ENCODE measurements at regions not wholly inside any gene's neighbourhood (a gene's known extent, or its start where the extent isn't known, plus 50 kb on each side); places are given as distances from the start of the nearest gene placed in this dataset.

GRCh38 chr13:37326334-37326733 lies 220.9 kb upstream of the CSNK1A1L start:
- Histone ChIP-seq H3K4me1 (replicated peaks in 1 of 2; ENCODE audit: control insufficient read depth in 2 of 2, insufficient read depth in 2 of 2, low read length in 2 of 2) (no peaks in the 10 kb centered on the region), H3K9me1 (ENCODE audit: control insufficient read depth, insufficient read depth, low read length) (no peaks in the 10 kb centered on the region), H4K20me1 (replicated peaks; ENCODE audit: control insufficient read depth, insufficient read depth, low read length) (no peaks in the 10 kb centered on the region), H3K27me3 (ENCODE audit: control insufficient read depth in 2 of 2, insufficient read depth in 2 of 2, low read length in 2 of 2) (no peaks in the 10 kb centered on the region), H3K4me3 (no peak overlapping the region), H3K27ac (ENCODE audit: extremely low read depth, low read depth, low read length) (no peak overlapping the region), H3K9ac (ENCODE audit: insufficient read depth in 1 of 2, low read depth in 2 of 2, low read length in 2 of 2) (no peak overlapping the region), H2AFZ (ENCODE audit: low read depth, low read length) (no peak overlapping the region), H3K9me3 (replicated peaks; ENCODE audit: control insufficient read depth, insufficient read depth, low read depth, low read length) (no peaks in the 10 kb centered on the region), H3K36me3 (ENCODE audit: control insufficient read depth, insufficient read depth, low read length) (no peaks in the 10 kb centered on the region), H3K4me2 (ENCODE audit: insufficient read depth, low read length) (no peak overlapping the region), H3K79me2 (ENCODE audit: control insufficient read depth, insufficient read depth, low read length) (no peaks in the 10 kb centered on the region)
- ATAC-seq (no peak), DNase-seq (ENCODE audit: extremely low read depth in 1 of 4, low spot score in 3 of 4) (no peak), FAIRE-seq (no peak)
- 0% methylated on average over 2 of the region's 2 CpGs for WGBS (ENCODE audit: insufficient coverage, low coverage, missing lambda C conversion rate)
- TF ChIP-seq TAF9B (IDR thresholded peaks at IDR 0.05; ENCODE audit: partially characterized antibody) (no peak), ARHGAP35 (IDR thresholded peaks at IDR 0.05; ENCODE audit: partially characterized antibody) (no peak), MITF (IDR thresholded peaks at IDR 0.05) (no peak), BCOR (IDR thresholded peaks at IDR 0.05) (no peak), ELF2 (CRISPR knock-in tag; IDR thresholded peaks at IDR 0.05) (no peak), NEUROD1 (IDR thresholded peaks at IDR 0.05; ENCODE audit: borderline replicate concordance, low read depth, low read length, partially characterized antibody) (no peak), CEBPG (CRISPR knock-in tag; IDR thresholded peaks at IDR 0.05) (no peak), CEBPG (tag; conservative IDR thresholded peaks at IDR 0.05 in 1 of 2, IDR thresholded peaks at IDR 0.05 in 1 of 2) (no peak), C11orf30 (IDR thresholded peaks at IDR 0.05; ENCODE audit: low read depth) (no peak), NFE2L1 (tag; IDR thresholded peaks at IDR 0.05; ENCODE audit: borderline replicate concordance, low read depth) (no peak), ZNF253 (CRISPR knock-in tag; conservative IDR thresholded peaks at IDR 0.05) (no peak), NFATC3 (IDR thresholded peaks at IDR 0.05) (no peak), DDX20 (tag; IDR thresholded peaks at IDR 0.05; ENCODE audit: low read depth) (no peak), THRB (CRISPR knock-in tag; conservative IDR thresholded peaks at IDR 0.05) (no peak)
- in situ Hi-C loops (cut with MboI), result no loop called here
- CTCF ChIA-PET (ENCODE audit: low intra/inter-chr PET ratio), result no interaction called here
- POLR2A ChIA-PET, result interaction anchor here (1.1 kb wide), 1 partner anchor 18 kb away, joined by 3 read pairs; no protein-coding TSS in a partner anchor
- intact Hi-C loops (cut with micrococcal nuclease), result no loop called here
- no TSS peak for BruUV-seq (replicated peaks)
